BLaER1 treated with 17β-estradiol and CSF1 and Interleukin-3, amounts not matched to agents 10 nM and 100 nM (cell line): ENCODE measurements at regions not wholly inside any gene's neighbourhood (a gene's known extent, or its start where the extent isn't known, plus 50 kb on each side); places are given as distances from the start of the nearest gene placed in this dataset.
"Not testable (repeated sequence)": the region's sequence is repeated elsewhere in the genome, so short reads cannot be mapped to it uniquely, and the experiment has no call there.

Experiments used
- H3K27ac ChIP-seq, 11 experiments: shearing (Covaris generic); formaldehyde crosslinking; 2 replicates each; pipeline ENCODE4 v1.8.1; 2022
- H3K27me3 ChIP-seq, 11 experiments: shearing (Covaris generic); formaldehyde crosslinking; 2 replicates each; pipeline ENCODE4 v1.8.1; 2022
- H3K36me3 ChIP-seq, 11 experiments: shearing (Covaris generic); formaldehyde crosslinking; 2 replicates each; pipeline ENCODE4 v1.8.1; 2022
- H3K4me1 ChIP-seq, 10 experiments: shearing (Covaris generic); formaldehyde crosslinking; 2 replicates each; pipeline ENCODE4 v1.8.1; 2022
- H3K4me2 ChIP-seq, 11 experiments: shearing (Covaris generic); formaldehyde crosslinking; 2 replicates each; pipeline ENCODE4 v1.8.1; 2022
- H3K4me3 ChIP-seq, 10 experiments: shearing (Covaris generic); formaldehyde crosslinking; 2 replicates each; pipeline ENCODE4 v1.8.1; 2022
- H3K9ac ChIP-seq, 11 experiments: shearing (Covaris generic); formaldehyde crosslinking; 2 replicates each; pipeline ENCODE4 v1.8.1; 2022
- H3K9me3 ChIP-seq, 11 experiments: shearing (Covaris generic); formaldehyde crosslinking; replicated peaks in 1 of 11; 2 replicates each; pipeline ENCODE4 v1.8.1; 2022
- H4K20me1 ChIP-seq, 11 experiments: shearing (Covaris generic); formaldehyde crosslinking; 2 replicates each; pipeline ENCODE4 v1.8.1; 2022
- Cebpa-rat ChIP-seq, 11 experiments: shearing (Covaris generic); IDR thresholded peaks; 2 replicates each; pipeline ENCODE4 v1.8.1; 2022

- Histone ChIP-seq H3K9ac (no peak overlapping the region), H4K20me1 (no peaks in the 10 kb centered on the region), H3K4me3 (no peak overlapping the region), H3K27me3 (no peaks in the 10 kb centered on the region), H3K27ac (no peak overlapping the region), H3K4me1 (peaks cover 3 to 11% (median 10%) of the 10 kb centered on the region in 10 experiments; a peak in 16 of 20 replicates), H3K36me3 (no peaks in the 10 kb centered on the region), H3K4me2 (no peak overlapping the region), H3K9me3 (no peaks in the 10 kb centered on the region)
- no peak for TF ChIP-seq Cebpa-rat (IDR thresholded peaks at IDR 0.05)
Measured at GRCh38 chr12:131287015-131287937, 333.6 kb downstream of the ADGRD1 start.

GRCh38 chr12:131287938-131288764 is 334.4 kb downstream of the ADGRD1 start:
- H3K27me3 ChIP-seq = no peaks in the 10 kb centered on the region
- H3K9ac ChIP-seq = no peak overlapping the region
- no peak for TF ChIP-seq Cebpa-rat (IDR thresholded peaks at IDR 0.05)
- H3K4me2 ChIP-seq = no peak overlapping the region
- H3K36me3 ChIP-seq = no peaks in the 10 kb centered on the region
- no peaks in the 10 kb centered on the region for H3K9me3 ChIP-seq
- no peak overlapping the region for H3K4me3 ChIP-seq
- peaks cover 3 to 15% (median 10%) of the 10 kb centered on the region in 10 experiments; a peak in 16 of 20 replicates for H3K4me1 ChIP-seq
- no peaks in the 10 kb centered on the region for H4K20me1 ChIP-seq
- H3K27ac ChIP-seq = no peak overlapping the region

- H3K9ac ChIP-seq, H3K9me3 ChIP-seq, H3K27me3 ChIP-seq, H3K36me3 ChIP-seq, H3K4me2 ChIP-seq, H3K27ac ChIP-seq, H3K4me3 ChIP-seq, H4K20me1 ChIP-seq: not testable (repeated sequence)
- peaks cover 3 to 20% (median 13%) of the 10 kb centered on the region in 10 experiments; a peak in 16 of 20 replicates for H3K4me1 ChIP-seq
Measured at GRCh38 chr12:131288765-131289695, 335.3 kb downstream of the ADGRD1 start.

GRCh38 chr12:131289807-131290206 is 336.1 kb downstream of the ADGRD1 start:
- not testable (repeated sequence) for H3K36me3 ChIP-seq, H3K27ac ChIP-seq, H3K9ac ChIP-seq, H4K20me1 ChIP-seq, H3K4me3 ChIP-seq, H3K9me3 ChIP-seq, H3K4me2 ChIP-seq, H3K27me3 ChIP-seq
- H3K4me1 ChIP-seq = peaks cover 3 to 13% (median 10%) of the 10 kb centered on the region in 10 experiments; a peak in 16 of 20 replicates

- Histone ChIP-seq H3K27me3 (no peaks in the 10 kb centered on the region), H3K4me3 (no peak overlapping the region), H3K4me2 (no peak overlapping the region), H3K9ac (no peak overlapping the region), H3K27ac (no peak overlapping the region), H4K20me1 (no peaks in the 10 kb centered on the region), H3K9me3 (no peaks in the 10 kb centered on the region), H3K36me3 (no peaks in the 10 kb centered on the region), H3K4me1 (peaks cover 0 to 9% (median 6%) of the 10 kb centered on the region in 10 experiments; a peak in 7 of 20 replicates)
- TF ChIP-seq Cebpa-rat (IDR thresholded peaks at IDR 0.05) = no peak
Measured at GRCh38 chr12:131290255-131290959, 336.7 kb downstream of the ADGRD1 start.

GRCh38 chr12:131293071-131294015 is 339.6 kb downstream of the ADGRD1 start:
- not testable (repeated sequence) for H4K20me1 ChIP-seq, H3K9ac ChIP-seq, H3K9me3 ChIP-seq, H3K36me3 ChIP-seq, H3K4me3 ChIP-seq, H3K4me1 ChIP-seq
- H3K4me2 ChIP-seq = peak overlapping the region in 9 of 11 experiments; percentile 4 to 45 (median 30); a peak in 14 of 22 replicates
- peaks cover 0 to 11% (median 4%) of the 10 kb centered on the region in 11 experiments; a peak in 18 of 22 replicates for H3K27me3 ChIP-seq
- peak overlapping the region in 8 of 11 experiments; percentile 12 to 58 (median 35); a peak in 10 of 22 replicates for H3K27ac ChIP-seq

GRCh38 chr12:131294716-131295115 is 341.0 kb downstream of the ADGRD1 start:
- H4K20me1 ChIP-seq, H3K27ac ChIP-seq, H3K36me3 ChIP-seq, H3K4me2 ChIP-seq, H3K4me1 ChIP-seq, H3K9me3 ChIP-seq, H3K4me3 ChIP-seq, H3K9ac ChIP-seq: not testable (repeated sequence)
- peaks cover 0 to 16% (median 9%) of the 10 kb centered on the region in 11 experiments; a peak in 18 of 22 replicates for H3K27me3 ChIP-seq

GRCh38 chr12:131295117-131295516 is 341.4 kb downstream of the ADGRD1 start:
- not testable (repeated sequence) for H3K4me2 ChIP-seq, H3K36me3 ChIP-seq, H3K4me1 ChIP-seq, H3K9ac ChIP-seq, H3K27ac ChIP-seq, H3K9me3 ChIP-seq, H3K4me3 ChIP-seq, H4K20me1 ChIP-seq
- H3K27me3 ChIP-seq = peaks cover 0 to 16% (median 9%) of the 10 kb centered on the region in 11 experiments; a peak in 18 of 22 replicates

- H3K27ac ChIP-seq, H3K4me3 ChIP-seq, H3K9me3 ChIP-seq, H3K4me2 ChIP-seq, H3K4me1 ChIP-seq, H3K36me3 ChIP-seq, H4K20me1 ChIP-seq, H3K9ac ChIP-seq: not testable (repeated sequence)
- H3K27me3 ChIP-seq = peaks cover 0 to 16% (median 9%) of the 10 kb centered on the region in 11 experiments; a peak in 18 of 22 replicates
Measured at GRCh38 chr12:131295559-131295958, 341.9 kb downstream of the ADGRD1 start.

GRCh38 chr12:131296136-131296535 is 342.4 kb downstream of the ADGRD1 start:
- H3K36me3 ChIP-seq, H3K27ac ChIP-seq, H4K20me1 ChIP-seq, H3K9me3 ChIP-seq, H3K4me1 ChIP-seq, H3K9ac ChIP-seq, H3K4me3 ChIP-seq, H3K4me2 ChIP-seq: not testable (repeated sequence)
- peaks cover 0 to 16% (median 9%) of the 10 kb centered on the region in 11 experiments; a peak in 18 of 22 replicates for H3K27me3 ChIP-seq

- H3K9me3 ChIP-seq, H3K27ac ChIP-seq, H3K36me3 ChIP-seq, H3K4me1 ChIP-seq, H4K20me1 ChIP-seq, H3K9ac ChIP-seq, H3K4me2 ChIP-seq, H3K4me3 ChIP-seq: not testable (repeated sequence)
- H3K27me3 ChIP-seq = peaks cover 0 to 16% (median 9%) of the 10 kb centered on the region in 11 experiments; a peak in 18 of 22 replicates
Measured at GRCh38 chr12:131296651-131297050, 342.9 kb downstream of the ADGRD1 start.
